SKM-1 (cell line): ENCODE measurements at regions not wholly inside any gene's neighbourhood (a gene's known extent, or its start where the extent isn't known, plus 50 kb on each side); places are given as distances from the start of the nearest gene placed in this dataset.
"Not testable (repeated sequence)": the region's sequence is repeated elsewhere in the genome, so short reads cannot be mapped to it uniquely, and the experiment has no call there.

Experiments used
- DNase-seq: peaks from one replicate; lab custom pipeline; 2025; ENCODE audit not compliant: unreplicated experiment; lab: John Stamatoyannopoulos, UW

DNA sequence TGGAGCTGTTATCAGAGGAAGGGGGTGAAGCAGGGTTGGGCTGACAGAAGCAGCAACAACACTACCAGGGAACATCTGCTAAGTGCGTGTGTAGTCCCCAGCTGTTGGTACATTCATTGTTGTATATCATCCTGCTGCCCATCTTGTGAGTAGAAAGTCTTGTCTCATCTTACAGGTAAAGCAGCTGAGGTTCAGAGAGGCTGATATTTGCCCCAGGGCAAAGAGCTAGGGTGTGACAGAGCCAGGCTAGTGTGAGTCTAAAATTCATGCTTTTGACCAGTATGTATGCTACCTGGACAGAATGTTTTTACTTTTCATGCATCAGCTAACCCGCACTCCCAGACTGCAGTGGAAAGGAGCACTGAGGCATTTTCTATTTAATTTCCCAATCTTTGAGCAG, 221.6 kb downstream of the STK31 start:
- DNase-seq = no peak

DNA sequence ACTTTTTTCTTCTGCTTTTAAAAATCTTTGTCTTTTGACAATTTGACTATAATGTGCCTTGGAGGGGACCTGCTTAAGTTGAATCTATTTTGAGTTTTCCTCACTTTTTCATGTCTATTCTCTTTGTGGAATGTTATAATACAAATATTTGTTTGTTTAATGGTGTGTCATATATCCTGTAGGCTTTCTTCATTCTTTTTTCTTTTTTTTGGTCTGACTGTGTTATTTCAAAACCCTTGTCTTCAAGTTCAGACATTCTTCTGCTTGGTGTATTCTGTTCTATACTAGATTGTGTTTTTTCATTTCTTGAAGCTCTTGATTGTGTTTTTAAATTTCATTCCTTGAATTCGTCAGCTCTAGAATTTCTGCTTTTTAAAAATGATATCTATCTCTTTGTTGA, 228.2 kb downstream of the STK31 start:
- DNase-seq = no peak

DNA sequence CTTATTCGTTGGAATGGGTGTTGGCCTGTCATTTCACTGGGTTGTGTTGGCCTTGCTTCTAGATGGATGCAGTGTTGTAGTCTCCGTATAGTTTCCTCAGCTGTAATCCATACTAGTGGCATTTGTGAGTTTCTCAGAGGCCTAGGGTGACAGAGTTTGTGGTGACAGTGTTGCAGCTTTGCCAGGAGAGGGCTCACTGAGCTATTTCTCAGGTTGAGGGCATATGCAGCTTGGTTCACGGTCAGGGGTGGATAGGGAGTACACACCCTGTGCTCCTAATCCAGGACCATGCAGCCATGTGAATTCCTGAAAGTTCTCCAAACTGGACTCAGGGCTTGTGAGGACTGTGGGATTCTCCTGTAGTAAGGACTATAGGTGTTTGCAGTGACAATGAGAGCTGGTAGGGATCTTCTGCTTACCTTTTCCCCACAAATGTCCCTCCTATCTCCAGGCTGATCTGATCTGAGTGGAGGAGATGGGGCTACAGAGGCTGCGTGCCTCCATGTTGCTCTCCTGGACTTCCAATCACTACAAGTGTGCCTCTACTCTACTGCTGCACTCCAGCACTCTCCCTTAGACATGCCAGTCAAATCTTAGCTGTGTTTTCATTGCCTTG, 229.0 kb downstream of the STK31 start:
- no peak for DNase-seq

DNA sequence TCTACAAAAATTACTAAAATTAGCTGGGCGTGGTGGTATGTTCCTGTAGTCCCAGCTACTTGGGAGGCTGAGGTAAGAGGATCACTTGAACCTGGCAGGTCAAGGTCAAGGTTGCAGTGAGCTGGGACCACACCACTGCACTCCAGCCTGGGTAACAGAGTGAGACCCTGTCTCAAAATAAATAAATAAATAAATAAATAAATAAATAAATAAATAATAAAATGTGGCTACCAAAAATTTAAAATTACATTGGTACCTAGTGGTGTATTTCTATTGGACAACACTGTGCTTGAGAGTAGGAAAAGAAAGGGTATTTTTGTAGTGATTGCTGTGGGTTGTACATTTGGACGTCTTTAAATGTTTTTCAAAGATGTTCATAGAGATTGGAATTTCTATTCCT, 229.7 kb downstream of the STK31 start:
- DNase-seq = not testable (repeated sequence)

DNA sequence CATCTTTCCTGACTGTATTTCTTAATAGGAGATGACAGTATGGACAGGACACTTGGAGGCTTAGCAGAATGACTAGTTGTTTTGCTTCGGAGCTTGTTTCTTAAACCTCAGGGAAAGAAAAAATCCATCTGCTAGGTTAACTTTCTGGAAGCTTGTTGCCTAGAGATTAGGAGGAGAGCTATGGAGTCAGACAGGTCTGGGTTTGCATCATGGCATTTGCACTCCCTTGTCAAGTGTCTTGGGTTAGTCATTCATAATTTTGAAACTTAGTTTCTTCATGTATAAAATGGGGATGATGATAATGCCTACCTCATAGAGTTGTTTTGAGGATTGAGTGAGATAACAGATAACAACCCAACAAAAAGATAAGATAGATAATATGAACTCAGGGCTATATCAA, 231.5 kb downstream of the STK31 start:
- DNase-seq = no peak

DNA sequence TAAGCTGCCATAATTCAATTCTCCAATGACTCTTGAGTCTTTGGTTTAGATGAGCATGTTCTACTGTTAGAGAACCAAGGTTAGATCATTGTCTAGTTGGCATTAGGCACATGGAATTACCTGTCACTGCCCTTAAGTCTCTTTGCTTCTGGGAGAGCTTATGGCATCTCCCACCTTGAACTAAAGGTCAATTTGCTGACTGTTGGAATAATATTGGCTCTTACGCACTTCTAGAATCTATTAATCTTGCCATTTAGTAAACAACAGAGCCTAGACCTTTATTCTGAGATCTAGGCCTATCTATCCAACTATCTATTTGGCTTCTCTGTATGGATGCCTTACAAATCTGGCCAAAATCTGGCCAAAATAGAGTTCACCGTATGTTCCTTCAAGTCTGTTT, 232.0 kb downstream of the STK31 start:
- DNase-seq = no peak

DNA sequence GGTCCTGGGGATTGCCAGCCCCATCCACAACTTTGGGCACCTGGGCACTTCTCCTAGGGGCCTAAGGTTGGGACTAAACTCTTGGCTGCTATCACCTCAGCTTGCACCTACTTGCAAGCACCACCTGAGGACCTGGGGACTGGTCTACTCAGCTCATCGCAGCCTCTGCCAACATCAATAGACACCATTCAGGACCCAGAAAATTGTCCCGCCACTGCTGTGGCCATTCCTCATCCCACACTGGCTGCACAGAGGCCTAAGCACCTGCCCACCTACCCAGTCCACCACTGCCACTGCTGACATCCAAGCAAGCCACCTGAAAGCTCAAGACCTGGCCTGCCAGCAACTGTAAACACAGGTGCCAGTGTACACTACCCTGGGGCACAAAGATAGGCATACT, 234.1 kb downstream of the STK31 start:
- DNase-seq = no peak

DNA sequence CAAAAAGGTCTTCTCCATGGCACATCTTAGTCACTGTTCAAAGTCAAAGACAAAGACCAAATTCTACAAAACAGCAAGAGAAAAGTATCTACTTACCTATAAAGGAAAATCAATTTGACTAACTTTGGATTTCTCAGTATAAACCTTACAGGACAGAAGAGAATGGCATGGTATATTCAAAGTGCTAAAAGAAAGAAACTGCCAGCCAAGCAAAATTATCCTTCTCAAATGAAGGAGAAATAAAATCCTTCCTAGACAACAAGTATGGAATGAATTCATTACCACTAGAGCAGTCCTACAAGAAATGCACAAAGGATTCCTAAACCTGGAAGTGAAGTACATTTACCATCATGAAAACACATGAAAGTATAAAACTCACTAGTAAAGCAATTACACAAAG, 235.5 kb downstream of the STK31 start:
- DNase-seq = no peak

DNA sequence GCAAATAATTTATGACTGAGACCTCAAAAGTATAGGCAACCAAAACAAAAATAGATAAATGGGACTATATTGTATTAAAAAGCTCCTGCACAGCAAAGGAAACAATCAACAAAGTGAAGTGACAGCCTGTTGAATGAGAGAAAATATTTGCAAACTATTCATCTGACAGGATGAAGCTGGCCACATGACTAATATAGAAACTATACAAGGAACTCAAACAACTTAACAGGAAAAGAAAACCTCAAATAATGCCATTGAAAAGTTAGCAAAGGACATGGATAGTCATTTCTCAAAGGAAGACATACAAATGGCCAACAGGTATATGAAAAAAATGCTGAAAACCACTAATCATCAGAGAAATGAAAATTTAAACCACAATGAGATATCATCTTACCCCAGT, 245.1 kb downstream of the STK31 start:
- no peak for DNase-seq

DNA sequence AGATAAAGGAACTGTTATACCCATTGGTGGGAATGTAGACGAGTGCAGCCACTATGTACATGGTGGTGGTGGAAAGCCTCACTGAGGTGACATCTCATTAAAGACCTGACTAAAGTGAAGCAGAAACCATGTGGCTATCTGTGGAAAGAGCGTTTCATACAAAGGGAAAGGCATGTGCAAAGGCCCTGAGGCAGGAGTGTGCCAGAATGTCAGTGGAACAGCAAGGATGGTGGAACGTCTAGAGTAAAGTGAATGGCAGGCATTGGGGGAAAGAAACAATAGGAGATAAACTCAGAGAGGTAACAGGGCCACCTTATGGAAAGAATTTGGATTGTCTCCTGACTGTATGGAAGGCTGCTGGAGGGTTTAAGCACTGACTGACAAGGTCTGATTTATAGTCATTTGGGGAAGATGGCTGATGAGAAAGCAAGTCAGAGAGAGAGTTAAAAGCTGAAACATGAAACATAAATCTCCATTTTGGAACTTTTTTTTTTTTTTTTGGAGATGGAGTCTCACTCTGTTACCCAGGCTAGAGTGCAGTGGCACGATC, 245.7 kb downstream of the STK31 start:
- DNase-seq = no peak

DNA sequence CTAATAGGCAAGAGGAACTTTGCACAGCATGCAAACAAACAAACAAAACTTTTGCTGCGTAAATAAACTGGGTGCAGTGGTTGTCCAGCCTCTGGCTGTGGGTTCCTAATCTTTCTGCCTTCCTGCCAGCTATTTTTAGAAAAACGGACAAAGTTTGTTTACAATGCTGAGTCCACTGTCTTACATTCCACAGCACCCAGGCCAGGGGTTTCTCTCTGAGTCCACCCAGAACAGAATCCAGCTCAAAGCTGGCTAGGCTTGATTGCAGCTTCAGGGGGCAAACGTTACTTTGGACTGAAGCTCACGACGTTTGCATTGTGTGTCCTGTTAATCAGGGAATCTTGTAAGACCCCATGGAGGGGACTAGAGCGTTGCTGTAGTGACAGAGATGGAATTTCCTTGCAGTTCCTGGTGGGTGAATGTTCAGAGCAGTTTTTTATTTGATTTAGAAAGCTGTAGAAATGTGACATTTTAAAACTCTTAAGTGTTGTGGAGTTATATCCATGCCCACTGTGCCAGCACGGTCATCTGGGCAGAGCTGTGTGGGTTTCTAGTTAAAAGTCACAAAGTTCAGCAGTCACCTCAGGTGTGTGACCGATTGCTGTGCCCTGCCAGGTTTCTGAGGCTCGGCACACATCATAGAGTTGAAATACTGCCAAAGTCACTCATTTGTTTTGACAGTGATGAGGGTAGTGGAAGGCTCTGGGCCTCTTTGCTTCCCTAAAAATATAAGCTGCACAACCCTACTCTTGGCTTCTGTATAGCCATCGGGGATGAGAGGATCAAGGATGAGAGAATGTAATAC, 247.0 kb downstream of the STK31 start:
- no peak for DNase-seq

DNA sequence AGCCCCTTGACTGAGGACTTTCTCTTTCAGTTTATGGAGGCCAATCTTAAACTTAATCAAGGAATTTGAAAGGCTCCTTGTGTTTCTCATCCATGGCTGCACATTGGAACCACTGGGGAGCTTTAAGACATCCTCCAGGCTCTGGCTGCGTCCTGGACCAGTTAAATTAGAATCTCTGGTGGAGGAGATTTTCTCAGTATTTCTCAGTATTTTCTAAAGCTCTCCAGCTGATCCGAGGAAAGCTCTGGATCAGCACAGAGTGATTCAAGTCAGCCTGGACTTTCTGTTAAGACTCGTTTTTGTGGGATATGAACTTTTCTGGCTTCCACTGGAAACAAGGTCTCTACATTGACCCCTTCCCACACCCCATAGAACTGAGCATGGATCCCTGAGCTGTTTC, 249.8 kb downstream of the STK31 start:
- no peak for DNase-seq

DNA sequence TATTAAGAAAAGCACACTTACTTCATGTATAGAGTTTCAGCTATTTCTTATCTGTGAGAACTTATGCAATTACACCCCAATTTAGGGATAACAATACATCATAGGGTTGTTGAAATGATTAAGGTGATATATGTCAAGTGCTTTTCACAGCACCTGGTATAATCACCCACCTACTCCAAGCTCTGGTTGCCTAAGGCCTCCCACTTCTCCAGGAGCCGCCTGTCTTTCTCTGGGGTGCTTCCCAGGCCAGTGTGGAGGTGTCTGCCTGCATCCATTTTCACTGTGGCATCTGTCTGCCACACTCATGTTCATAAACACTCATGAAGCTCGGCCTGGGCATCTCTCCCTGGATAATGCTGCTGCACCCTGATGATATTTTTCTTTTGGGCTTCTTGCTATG, 250.3 kb downstream of the STK31 start:
- DNase-seq = no peak

DNA sequence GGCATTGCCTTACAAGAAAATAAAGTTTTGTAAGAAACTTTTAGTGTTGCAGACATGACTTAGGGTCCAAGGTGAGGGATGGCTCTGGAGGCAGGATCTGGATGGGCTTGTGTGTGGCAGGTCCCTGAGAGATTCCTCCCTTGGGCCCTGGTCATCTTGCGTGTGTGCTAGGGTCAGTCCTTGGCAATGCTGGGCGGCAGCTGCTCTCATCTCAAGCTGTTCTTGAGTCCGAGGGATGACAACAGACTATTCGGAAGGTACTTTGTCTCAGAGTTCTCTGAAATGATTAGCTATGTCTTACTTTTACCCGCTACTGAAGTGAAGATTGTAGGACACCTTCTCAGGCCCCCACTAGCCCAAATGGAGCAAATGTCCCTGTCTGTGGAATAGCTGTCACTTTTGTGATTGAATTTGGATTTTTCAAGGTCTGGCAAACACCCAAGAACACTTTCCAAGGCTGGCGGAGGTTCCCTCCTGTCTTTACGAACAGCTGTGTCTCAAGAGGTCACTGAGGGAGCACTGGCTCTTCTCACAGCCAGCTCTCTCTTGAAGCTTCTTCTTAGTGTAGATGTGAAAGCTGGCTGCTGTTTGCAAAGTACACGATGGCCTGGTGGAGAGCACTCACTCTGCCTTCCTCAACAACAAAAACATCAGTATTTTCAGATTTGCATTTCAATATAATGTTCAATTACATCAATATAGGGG, 253.6 kb downstream of the STK31 start:
- DNase-seq = no peak

DNA sequence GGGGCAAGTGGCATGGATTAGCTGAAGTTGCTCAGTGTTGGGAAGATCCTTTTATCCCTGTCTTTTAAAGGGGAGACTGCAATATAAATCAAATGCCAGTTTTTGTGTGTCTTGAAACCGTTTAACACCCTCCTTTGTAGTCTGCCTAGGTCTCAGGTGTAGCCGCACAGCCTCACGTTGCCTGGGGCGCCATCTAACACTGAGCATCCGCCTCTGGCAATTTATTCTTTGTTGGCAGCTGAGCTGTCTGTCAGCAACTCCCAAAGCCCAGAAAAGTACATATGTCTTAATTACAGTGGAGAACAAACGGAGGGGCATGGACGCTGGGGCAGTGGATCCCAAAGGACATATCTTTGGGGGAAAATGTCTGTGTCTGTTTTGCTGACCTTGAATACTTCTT, 254.7 kb downstream of the STK31 start:
- DNase-seq = no peak

DNA sequence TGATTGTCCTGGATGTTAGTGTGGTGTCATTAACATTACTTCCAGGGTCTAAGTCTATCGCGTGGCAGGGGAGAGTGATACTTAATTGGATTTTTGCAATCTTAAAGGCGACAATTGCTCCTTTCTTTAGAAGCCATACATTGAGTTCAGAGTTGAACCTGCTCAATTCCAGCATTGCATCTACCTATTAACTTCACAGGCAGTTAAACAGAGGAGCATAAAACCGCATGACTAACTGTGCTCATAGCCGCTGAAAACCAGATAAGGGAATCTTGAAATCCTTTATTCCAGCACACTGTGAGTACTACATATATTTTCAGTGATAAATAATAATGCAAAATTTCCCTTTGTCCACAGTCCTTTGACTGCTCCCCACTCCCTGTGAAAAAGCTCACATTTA, 255.3 kb downstream of the STK31 start:
- DNase-seq = no peak

DNA sequence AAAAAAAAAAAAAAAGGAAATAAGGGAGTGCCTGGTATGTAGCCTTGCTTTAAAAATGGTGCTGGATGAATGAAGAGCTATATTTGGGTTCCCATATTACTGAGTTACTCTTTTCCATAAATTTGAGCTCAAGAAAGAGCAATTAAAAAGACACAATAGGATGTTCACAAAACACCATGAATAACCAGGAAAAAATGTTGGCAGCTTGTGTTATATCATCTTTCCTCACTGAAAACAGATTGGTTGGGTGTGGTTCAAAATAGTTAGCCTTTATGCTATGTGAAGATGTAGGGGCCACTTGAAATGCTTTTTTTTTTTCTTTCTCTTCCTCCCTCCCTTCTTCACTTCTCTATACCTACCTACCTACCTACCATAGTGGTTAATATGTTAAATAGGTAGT, 256.9 kb downstream of the STK31 start:
- no peak for DNase-seq

DNA sequence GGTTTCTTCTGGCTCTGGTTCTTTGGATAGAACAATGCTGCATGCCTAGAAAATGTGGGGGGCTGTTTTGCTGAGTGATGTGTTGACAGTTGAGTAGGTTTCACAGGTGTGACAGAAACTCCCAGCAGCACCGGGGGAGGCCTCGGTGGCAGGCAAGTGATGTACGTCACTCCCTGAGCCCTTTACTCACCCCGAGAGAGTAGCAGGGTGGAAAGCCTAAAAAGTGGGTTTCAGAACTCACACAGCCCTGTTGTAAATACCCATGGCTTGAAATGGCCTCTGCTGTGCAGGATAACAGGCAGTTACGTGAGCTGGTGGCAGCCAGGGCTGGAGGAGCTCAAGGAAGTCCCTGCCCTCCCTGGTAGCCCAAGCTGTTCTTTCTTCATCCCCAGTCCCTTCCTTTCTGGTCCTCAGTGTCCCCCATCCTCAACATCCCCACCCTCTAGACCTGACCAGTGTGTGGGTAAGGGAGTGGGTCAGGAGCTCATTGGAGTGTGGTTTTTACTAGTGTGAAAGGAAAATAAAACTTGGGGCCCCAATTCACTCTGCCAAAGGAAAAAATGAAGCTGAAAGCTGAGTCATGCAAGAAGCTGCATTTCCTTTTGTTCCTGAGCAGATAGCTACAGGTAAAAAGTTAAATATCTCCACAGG, 258.1 kb downstream of the STK31 start:
- DNase-seq = no peak

DNA sequence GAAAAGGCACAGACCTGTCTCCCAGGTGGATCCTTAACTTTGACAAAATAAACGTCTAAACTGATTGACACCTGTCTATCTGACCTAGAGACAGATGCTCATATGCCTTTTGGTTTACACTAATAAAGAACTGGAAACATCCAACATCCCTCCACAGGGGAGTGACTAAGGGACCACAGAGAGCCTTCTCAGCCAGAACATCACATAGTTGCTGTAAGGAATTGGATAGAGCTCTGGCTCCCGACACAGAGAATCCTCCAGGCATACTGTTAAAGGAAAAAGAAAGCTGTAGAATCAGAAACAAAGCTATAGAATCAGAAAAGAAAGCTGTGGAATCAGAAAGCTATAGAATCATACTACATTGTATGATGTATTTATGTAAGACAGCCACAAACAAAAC, 258.8 kb downstream of the STK31 start:
- no peak for DNase-seq

DNA sequence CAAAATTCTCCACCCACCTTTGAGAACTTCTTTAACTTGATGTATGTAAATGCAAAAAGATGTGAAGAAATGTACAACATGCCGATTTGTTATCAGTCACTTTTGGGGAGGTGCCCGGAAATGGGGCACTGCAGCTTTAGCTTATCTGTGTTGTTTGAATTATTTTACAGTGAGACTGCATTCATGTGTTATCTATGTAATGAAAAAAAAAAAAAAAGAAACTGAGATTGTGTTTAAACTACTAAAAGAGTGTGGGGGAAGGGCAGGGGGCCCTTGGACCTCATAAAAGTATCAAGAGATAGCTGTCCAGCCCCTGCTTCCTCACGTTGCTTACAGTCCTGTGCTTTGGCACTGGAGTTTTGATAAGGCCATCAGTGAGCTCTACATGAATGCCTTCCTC, 259.4 kb downstream of the STK31 start:
- DNase-seq = no peak

DNA sequence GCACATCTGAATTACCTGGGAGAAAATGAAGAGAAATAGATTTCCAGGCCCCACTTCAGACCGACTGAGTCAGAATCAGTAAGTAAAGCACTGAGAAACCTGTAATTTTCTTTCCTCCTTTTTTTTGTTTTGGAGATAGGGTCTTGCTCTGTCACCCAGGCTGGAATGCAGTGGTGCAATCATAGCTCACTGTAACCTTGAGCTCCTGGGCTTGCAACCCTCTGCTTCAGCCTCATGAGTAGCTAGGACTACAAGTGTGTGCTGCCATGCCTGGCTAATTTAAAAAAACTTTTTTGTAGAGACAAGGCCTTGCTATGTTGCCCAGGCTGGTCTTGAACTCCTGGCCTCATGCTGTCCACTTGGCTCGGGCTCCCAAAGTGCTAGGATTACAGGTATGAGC, 260.2 kb downstream of the STK31 start:
- no peak for DNase-seq

DNA sequence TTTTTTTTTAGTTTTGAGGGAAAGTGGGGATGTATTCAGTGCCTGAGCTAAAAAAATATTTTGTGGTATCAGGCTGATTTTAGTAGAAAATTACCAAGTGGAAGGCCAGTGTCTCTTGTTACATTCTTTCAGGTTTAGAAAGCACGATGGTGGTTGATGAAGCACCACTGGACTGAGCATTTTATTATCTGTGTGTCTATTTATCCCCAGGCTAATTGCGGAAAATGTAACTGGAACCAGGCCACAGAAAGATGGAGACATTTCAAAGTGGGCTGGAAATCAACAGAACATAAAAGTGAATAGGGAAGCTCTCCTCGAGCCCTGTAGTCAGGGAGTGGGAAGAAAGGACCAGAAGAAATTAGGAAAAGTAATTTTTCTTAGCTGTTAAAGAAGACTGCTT, 261.0 kb downstream of the STK31 start:
- DNase-seq = no peak
